ENCODE measurements at regions not wholly inside any gene's neighbourhood (a gene's known extent, or its start where the extent isn't known, plus 50 kb on each side); places are given as distances from the start of the nearest gene placed in this dataset.

GRCh38 chr9:73541923-73542322, 390.3 kb downstream of the ANXA1 start:
- no peak for TF ChIP-seq CTCF (IDR thresholded peaks at IDR 0.05; ENCODE audit: insufficient read depth, low read length, poor library complexity, severe bottlenecking)
- no peak for TF ChIP-seq EZH2phosphoT487 (conservative IDR thresholded peaks at IDR 0.05; ENCODE audit: low read length)

All from SU-DHL-6 (cell line).